ENCODE measurements at regions not wholly inside any gene's neighbourhood (a gene's known extent, or its start where the extent isn't known, plus 50 kb on each side); places are given as distances from the start of the nearest gene placed in this dataset.

DNA sequence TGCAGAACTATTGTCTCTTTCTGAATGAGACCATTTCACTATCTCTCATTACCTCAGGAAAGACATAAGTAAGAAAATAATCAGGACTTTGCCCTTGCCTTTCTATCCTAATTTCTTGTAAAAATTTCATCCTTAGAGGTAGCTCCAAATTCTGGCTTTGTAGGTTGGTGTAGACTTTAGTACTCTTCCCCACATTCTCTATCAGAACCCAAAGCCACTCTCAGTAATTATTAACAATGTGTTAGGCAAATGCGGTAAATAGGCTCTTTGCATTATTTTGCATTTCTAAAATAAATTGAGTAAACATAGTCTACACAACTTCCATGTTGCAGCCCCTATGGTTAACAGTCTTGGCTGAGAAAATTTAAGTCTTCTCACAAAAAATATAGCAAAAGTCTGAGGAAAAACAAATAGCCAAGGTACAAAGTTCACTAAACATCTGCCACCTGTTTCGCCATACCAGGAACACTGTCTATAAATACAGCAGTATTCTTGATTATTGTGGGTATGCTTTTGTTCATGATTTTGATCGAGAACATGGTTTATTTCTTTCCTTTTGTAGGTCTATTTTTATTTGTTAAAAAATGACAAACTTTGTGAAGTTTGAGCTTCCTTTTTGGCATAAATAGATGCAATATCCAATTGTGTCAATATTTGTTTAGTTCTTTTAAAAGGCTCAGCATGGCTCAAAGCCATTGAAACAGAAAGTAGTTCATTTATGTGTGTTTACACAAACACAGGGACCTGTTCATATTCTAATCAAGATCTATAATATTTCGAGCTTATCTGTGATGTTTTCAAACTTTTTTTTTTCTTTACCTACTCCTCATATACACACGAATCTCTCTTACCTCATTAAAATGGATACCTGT lies 1061.5 kb downstream of the CNTNAP5 start:
- no TSS peak for BruUV-seq (replicated peaks)
- Histone ChIP-seq H3K36me3 (ENCODE audit: insufficient read depth, low read length, poor library complexity, severe bottlenecking) (no peaks in the 10 kb centered on the region), H3K4me3 (ENCODE audit: low read depth, low read length, poor library complexity, severe bottlenecking) (no peak overlapping the region), H3K4me1 (ENCODE audit: insufficient read depth, low read length, poor library complexity, severe bottlenecking) (no peaks in the 10 kb centered on the region), H3K27ac (ENCODE audit: low read depth, low read length, poor library complexity, severe bottlenecking) (no peak overlapping the region), H3K9me3 (ENCODE audit: low read depth, low read length, poor library complexity, severe bottlenecking) (no peaks in the 10 kb centered on the region), H3K27me3 (replicated peaks; ENCODE audit: insufficient read depth, low read depth, low read length, poor library complexity) (no peaks in the 10 kb centered on the region)
- TF ChIP-seq, protein P1, sequence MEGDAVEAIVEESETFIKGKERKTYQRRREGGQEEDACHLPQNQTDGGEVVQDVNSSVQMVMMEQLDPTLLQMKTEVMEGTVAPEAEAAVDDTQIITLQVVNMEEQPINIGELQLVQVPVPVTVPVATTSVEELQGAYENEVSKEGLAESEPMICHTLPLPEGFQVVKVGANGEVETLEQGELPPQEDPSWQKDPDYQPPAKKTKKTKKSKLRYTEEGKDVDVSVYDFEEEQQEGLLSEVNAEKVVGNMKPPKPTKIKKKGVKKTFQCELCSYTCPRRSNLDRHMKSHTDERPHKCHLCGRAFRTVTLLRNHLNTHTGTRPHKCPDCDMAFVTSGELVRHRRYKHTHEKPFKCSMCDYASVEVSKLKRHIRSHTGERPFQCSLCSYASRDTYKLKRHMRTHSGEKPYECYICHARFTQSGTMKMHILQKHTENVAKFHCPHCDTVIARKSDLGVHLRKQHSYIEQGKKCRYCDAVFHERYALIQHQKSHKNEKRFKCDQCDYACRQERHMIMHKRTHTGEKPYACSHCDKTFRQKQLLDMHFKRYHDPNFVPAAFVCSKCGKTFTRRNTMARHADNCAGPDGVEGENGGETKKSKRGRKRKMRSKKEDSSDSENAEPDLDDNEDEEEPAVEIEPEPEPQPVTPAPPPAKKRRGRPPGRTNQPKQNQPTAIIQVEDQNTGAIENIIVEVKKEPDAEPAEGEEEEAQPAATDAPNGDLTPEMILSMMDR (conservative IDR thresholded peaks at IDR 0.05; ENCODE audit: low read depth, low read length) = no peak
- no peak for TF ChIP-seq EZH2 (IDR thresholded peaks at IDR 0.05; ENCODE audit: borderline replicate concordance, low read depth, low read length, poor library complexity, severe bottlenecking)
- CTCF ChIA-PET = no interaction called here
- intact Hi-C loops (cut with micrococcal nuclease; ENCODE audit: unreplicated experiment) = no loop called here
- no peak for DNase-seq (ENCODE audit: low spot score)
- POLR2A ChIA-PET (ENCODE audit: low non-redundant PET) = no interaction called here

DNA sequence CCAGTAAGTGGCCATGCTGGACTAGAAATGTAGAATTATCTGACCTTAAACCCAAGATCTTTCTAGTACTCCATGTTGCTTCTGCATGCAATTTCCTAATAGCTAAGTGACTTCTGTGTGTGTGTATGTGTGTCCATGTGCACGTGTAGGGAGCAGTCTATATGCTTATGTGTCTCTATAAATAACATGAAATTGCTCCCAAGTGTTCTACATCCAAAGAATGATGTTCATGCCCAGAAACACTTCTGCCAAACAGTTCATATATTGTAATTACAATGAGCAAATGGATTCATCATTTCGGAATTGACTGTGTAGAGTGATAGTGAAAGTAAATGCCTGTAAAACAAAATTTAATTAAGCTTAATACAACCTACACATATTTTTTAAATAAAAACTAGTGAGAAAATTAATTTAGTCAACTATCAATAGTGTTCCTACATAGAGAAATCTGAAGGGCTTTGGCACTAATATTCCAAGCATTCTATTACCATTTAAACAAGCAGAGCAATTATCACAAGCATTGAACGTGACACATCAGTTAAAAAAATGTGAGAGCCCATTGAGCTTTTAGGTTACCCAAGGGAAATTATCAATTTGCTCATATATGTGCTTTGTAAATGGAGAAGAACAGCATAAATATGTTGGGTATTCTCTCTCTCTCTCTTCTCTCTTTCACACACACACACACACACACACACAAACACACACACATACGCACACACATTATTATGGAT lies 1067.4 kb downstream of the CNTNAP5 start:
- ChIA-PET CTCF (no interaction called here), POLR2A (ENCODE audit: low non-redundant PET) (no interaction called here)
- Histone ChIP-seq H3K4me1 (ENCODE audit: insufficient read depth, low read length, poor library complexity, severe bottlenecking) (no peaks in the 10 kb centered on the region), H3K9me3 (ENCODE audit: low read depth, low read length, poor library complexity, severe bottlenecking) (no peaks in the 10 kb centered on the region), H3K36me3 (ENCODE audit: insufficient read depth, low read length, poor library complexity, severe bottlenecking) (no peaks in the 10 kb centered on the region), H3K27me3 (replicated peaks; ENCODE audit: insufficient read depth, low read depth, low read length, poor library complexity) (no peaks in the 10 kb centered on the region), H3K27ac (ENCODE audit: low read depth, low read length, poor library complexity, severe bottlenecking) (no peak overlapping the region), H3K4me3 (ENCODE audit: low read depth, low read length, poor library complexity, severe bottlenecking) (no peak overlapping the region)
- intact Hi-C loops (cut with micrococcal nuclease; ENCODE audit: unreplicated experiment) = no loop called here
- no TSS peak for BruUV-seq (replicated peaks)
- no peak for DNase-seq (ENCODE audit: low spot score)
- TF ChIP-seq, protein P1 (conservative IDR thresholded peaks at IDR 0.05; ENCODE audit: low read depth, low read length) = no peak
- TF ChIP-seq EZH2 (IDR thresholded peaks at IDR 0.05; ENCODE audit: borderline replicate concordance, low read depth, low read length, poor library complexity, severe bottlenecking) = no peak

DNA sequence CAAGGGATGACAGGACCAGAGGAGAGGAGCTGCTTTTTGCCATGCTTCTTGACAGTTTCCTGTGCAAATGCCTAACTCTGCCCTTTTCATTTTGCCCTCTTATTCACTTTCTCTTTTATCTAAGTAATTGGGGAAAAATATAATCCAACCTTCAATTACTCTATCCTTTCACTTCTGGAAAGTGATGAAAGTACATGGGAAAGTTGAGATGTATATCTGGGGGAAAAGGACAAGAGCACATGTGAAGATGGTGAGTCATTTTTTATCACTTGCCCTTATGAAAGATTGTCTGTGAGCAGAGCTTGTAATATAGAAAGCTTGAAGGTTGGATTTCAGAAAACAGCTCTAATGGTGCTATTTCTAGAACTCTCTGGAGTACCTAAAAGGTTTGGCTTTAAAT lies 1070.7 kb downstream of the CNTNAP5 start:
- Histone ChIP-seq H3K4me3 (ENCODE audit: low read depth, low read length, poor library complexity, severe bottlenecking) (no peak overlapping the region), H3K27me3 (replicated peaks; ENCODE audit: insufficient read depth, low read depth, low read length, poor library complexity) (no peaks in the 10 kb centered on the region), H3K27ac (ENCODE audit: low read depth, low read length, poor library complexity, severe bottlenecking) (no peak overlapping the region), H3K9me3 (ENCODE audit: low read depth, low read length, poor library complexity, severe bottlenecking) (no peaks in the 10 kb centered on the region), H3K36me3 (ENCODE audit: insufficient read depth, low read length, poor library complexity, severe bottlenecking) (no peaks in the 10 kb centered on the region), H3K4me1 (ENCODE audit: insufficient read depth, low read length, poor library complexity, severe bottlenecking) (no peaks in the 10 kb centered on the region)
- ChIA-PET CTCF (no interaction called here), POLR2A (ENCODE audit: low non-redundant PET) (no interaction called here)
- TF ChIP-seq EZH2 (IDR thresholded peaks at IDR 0.05; ENCODE audit: borderline replicate concordance, low read depth, low read length, poor library complexity, severe bottlenecking) = no peak
- TF ChIP-seq, protein P1 (conservative IDR thresholded peaks at IDR 0.05; ENCODE audit: low read depth, low read length) = no peak
- BruUV-seq (replicated peaks) = no TSS peak
- intact Hi-C loops (cut with micrococcal nuclease; ENCODE audit: unreplicated experiment) = no loop called here
- no peak for DNase-seq (ENCODE audit: low spot score)
